OCI-LY7 (cell line): ENCODE measurements at regions not wholly inside any gene's neighbourhood (a gene's known extent, or its start where the extent isn't known, plus 50 kb on each side); places are given as distances from the start of the nearest gene placed in this dataset.

Experiments
- EZH2phosphoT487 ChIP-seq: fragments of 200-600 bp; sonication (generic); IDR thresholded peaks from 2 replicates; pipeline ENCODE4 v1.6.1; 2018; ENCODE audit warnings: low read depth, borderline replicate concordance, mild to moderate bottlenecking, mixed run types, antibody characterized with exemption, low read length, moderate library complexity, mixed read lengths
- TF ChIP-seq, protein P1 (sequence below): fragments of 200-600 bp; sonication (generic); conservative IDR thresholded peaks from 2 replicates; pipeline ENCODE4 v1.5.1; 2014; ENCODE audit warnings: mild to moderate bottlenecking, antibody characterized with exemption, low read length, moderate library complexity, mixed read lengths

DNA sequence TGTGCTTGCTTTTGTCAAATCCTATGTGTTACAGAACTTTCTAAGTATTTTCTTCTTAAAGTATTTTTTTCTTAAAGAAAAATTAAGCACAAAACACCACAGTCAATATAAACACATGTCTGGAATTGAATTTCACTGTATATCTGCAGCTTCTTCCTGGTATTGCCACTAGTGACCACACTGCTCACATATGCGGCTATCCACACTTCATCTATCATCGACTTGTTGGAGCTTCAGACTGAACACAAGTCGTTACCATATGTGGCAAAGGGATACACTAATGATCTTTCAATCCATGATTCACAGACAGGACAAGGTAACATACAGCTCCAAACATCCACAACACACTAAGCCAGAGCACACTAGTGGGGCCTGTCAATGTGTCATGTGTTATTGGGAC lies 498.4 kb upstream of the ARGLU1 start:
- TF ChIP-seq, protein P1, sequence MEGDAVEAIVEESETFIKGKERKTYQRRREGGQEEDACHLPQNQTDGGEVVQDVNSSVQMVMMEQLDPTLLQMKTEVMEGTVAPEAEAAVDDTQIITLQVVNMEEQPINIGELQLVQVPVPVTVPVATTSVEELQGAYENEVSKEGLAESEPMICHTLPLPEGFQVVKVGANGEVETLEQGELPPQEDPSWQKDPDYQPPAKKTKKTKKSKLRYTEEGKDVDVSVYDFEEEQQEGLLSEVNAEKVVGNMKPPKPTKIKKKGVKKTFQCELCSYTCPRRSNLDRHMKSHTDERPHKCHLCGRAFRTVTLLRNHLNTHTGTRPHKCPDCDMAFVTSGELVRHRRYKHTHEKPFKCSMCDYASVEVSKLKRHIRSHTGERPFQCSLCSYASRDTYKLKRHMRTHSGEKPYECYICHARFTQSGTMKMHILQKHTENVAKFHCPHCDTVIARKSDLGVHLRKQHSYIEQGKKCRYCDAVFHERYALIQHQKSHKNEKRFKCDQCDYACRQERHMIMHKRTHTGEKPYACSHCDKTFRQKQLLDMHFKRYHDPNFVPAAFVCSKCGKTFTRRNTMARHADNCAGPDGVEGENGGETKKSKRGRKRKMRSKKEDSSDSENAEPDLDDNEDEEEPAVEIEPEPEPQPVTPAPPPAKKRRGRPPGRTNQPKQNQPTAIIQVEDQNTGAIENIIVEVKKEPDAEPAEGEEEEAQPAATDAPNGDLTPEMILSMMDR: no peak
- no peak for TF ChIP-seq EZH2phosphoT487
